ENCODE measurements at regions not wholly inside any gene's neighbourhood (a gene's known extent, or its start where the extent isn't known, plus 50 kb on each side); places are given as distances from the start of the nearest gene placed in this dataset.

DNA sequence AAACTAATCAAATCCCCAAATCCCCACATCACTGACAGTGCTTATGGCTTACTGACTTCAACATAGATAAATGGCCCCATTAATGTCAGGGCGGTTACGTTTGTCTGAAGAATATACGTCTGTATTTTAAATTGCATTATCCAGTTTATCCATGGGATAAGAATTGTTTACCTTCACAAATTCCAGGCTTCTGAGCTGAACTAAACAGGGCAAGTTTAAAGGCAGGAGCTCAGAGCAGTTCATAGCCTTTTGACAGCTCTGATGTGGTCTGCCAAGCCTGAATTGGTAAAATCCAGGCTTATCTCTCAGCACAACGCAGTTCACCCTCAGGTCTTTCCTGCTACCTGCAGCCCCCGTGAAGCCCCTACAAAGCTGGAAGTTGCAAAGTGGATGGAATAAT lies 79.5 kb upstream of the GREM2 start:
- no peak for TF ChIP-seq CTCF (IDR thresholded peaks at IDR 0.05)

DNA sequence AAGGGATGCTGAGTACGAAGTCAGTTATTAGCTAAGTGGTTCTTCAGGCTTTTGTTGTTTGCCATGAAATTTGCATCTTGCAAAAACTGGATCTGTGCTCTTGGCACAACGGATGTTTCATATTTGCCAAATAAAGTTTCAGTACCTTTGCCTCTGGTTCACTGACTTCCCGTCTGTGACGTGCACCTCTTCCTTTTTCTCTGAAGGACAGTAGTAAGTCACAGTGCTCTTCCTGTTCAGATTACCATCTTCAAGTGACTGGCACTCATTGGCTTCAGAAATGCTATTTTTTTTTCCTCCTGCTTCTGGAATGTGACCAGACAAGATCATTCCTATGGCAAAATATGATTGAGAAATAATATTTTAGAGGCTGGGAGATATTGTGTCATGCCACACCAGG lies 75.9 kb upstream of the GREM2 start:
- TF ChIP-seq CTCF (IDR thresholded peaks at IDR 0.05): no peak

- TF ChIP-seq CTCF (IDR thresholded peaks at IDR 0.05): no peak
Observed at GRCh38 chr1:240683576-240683975, 71.6 kb upstream of the GREM2 start.

DNA sequence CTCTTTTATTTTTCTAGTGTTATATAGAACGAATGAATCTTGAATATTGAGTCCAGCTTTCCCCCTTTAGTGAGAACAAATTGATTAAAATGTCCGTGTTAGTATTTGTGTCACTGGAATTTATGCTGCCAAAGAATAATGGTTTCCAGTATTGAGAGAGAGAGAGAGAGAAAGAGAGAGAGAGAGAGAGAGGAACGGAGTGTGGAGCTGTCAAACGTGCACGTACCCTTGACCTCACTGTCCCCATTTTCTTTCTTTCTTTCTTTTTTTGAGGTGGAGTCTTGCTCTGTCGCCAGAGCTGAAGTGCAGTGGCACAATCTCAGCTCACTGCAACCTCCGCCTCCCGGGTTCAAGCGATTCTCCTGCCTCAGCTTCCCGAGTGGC lies 70.9 kb upstream of the GREM2 start:
- TF ChIP-seq CTCF (IDR thresholded peaks at IDR 0.05): no peak

DNA sequence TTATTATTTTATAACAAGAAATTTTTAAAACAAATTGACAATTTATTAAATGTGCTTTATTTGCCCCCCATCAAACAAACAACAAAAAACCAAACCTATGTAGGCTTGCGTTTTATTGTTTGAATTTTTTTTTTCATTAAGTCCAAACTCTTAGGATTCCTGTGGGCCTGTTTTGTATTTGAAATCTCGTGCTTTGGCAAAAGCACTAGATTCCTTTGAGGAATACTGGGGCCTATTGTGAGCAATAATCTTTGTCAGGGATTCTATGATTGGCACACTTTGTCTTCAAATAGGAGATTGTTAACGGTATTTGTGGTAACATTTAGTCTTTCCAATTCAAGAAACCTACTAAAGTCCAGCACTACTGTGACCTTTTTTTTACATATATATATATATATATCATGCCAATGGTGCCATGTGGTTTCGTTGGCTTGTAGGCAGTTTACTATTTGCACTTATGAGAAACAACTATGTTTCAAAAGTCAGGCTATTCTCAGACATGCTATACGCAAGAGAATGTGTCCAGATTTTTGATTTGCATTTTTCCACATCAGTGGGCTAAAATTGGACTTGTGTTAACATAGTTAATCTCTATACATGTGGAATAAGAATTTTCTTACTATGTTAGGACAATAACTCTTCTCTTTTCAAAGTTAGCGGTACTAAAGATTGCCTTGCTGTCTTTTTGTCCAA lies 70.4 kb upstream of the GREM2 start:
- TF ChIP-seq CTCF (IDR thresholded peaks at IDR 0.05): no peak

GRCh38 chr1:240672132-240672811 lies 60.3 kb upstream of the GREM2 start:
- TF ChIP-seq CTCF (IDR thresholded peaks at IDR 0.05): no peak

- no peak for TF ChIP-seq CTCF (IDR thresholded peaks at IDR 0.05)
Observed at GRCh38 chr1:240667351-240667750, 55.4 kb upstream of the GREM2 start.
